Neural progenitor cell (in vitro differentiated cells): ENCODE measurements at regions not wholly inside any gene's neighbourhood (a gene's known extent, or its start where the extent isn't known, plus 50 kb on each side); places are given as distances from the start of the nearest gene placed in this dataset.

Experiments used
- DNase-seq: peaks from one replicate; pipeline ENCODE4 v3.0.0-alpha.2; 2016; ENCODE audit warnings: low spot score
- H2AFZ ChIP-seq: fragments of 200-600 bp; sonication (generic); replicated peaks from 2 replicates; pipeline ENCODE4 v1.6.1; 2016; ENCODE audit warnings: antibody characterized with exemption
- H3F3A ChIP-seq: fragments of 200-600 bp; sonication (generic); 2 replicates; pipeline ENCODE4 v1.6.1; 2016; ENCODE audit warnings: antibody characterized with exemption, low read depth
- H3K27ac ChIP-seq: fragments of 200-600 bp; sonication (generic); 2 replicates; pipeline ENCODE4 v1.5.1; 2016; ENCODE audit warnings: mild to moderate bottlenecking
- H3K27me3 ChIP-seq: fragments of 200-600 bp; sonication (generic); 2 replicates; pipeline ENCODE4 v1.6.1; 2016; ENCODE audit warnings: mild to moderate bottlenecking, moderate library complexity
- H3K36me3 ChIP-seq: fragments of 200-600 bp; sonication (generic); 2 replicates; pipeline ENCODE4 v1.5.1; 2016
- H3K4me1 ChIP-seq: fragments of 200-600 bp; sonication (generic); 2 replicates; pipeline ENCODE4 v1.6.1; 2016; ENCODE audit warnings: mixed run types
- H3K4me2 ChIP-seq: fragments of 200-600 bp; sonication (generic); 2 replicates; pipeline ENCODE4 v1.6.1; 2016
- H3K4me3 ChIP-seq: fragments of 200-600 bp; sonication (generic); 2 replicates; pipeline ENCODE4 v1.5.1; 2016
- H3K79me2 ChIP-seq: fragments of 200-600 bp; sonication (generic); 2 replicates; pipeline ENCODE4 v1.6.1; 2016; ENCODE audit warnings: low read depth
- H3K9ac ChIP-seq: fragments of 200-600 bp; sonication (generic); 2 replicates; pipeline ENCODE4 v1.6.1; 2016
- H3K9me3 ChIP-seq: fragments of 200-600 bp; sonication (generic); 2 replicates; pipeline ENCODE4 v1.5.1; 2016; ENCODE audit warnings: low read depth
- H4K20me1 ChIP-seq: fragments of 200-600 bp; sonication (generic); 2 replicates; pipeline ENCODE4 v1.6.1; 2016; ENCODE audit warnings: low read depth
- H3K27ac Mint-ChIP-seq: 3 replicates; pipeline ENCODE4 v1.8.0; 2021; ENCODE audit warnings: mixed read lengths
- H3K27me3 Mint-ChIP-seq: 2 replicates; pipeline ENCODE4 v1.8.0; 2022; ENCODE audit warnings: low read depth, mild to moderate bottlenecking, inconsistent platforms, moderate library complexity, mixed read lengths; ENCODE audit not compliant: insufficient read depth
- H3K36me3 Mint-ChIP-seq: 3 replicates; pipeline ENCODE4 v1.8.0; 2021; ENCODE audit warnings: mixed read lengths
- H3K4me1 Mint-ChIP-seq: 3 replicates; pipeline ENCODE4 v1.8.0; 2021; ENCODE audit warnings: mixed read lengths
- H3K4me3 Mint-ChIP-seq: 3 replicates; pipeline ENCODE4 v1.8.0; 2021; ENCODE audit warnings: mild to moderate bottlenecking, moderate library complexity, mixed read lengths
- H3K9me3 Mint-ChIP-seq: 3 replicates; pipeline ENCODE4 v1.8.0; 2020; ENCODE audit warnings: mixed read lengths
- CTCF ChIP-seq: fragments of 200-600 bp; sonication (generic); IDR thresholded peaks from 2 replicates; pipeline ENCODE4 v1.5.1; 2017; ENCODE audit warnings: antibody characterized with exemption, mild to moderate bottlenecking
- EZH2 ChIP-seq: fragments of 200-600 bp; sonication (generic); IDR thresholded peaks from 2 replicates; pipeline ENCODE4 v1.6.1; 2017; ENCODE audit warnings: antibody characterized with exemption, mild to moderate bottlenecking, moderate library complexity
- EZH2phosphoT487 ChIP-seq: fragments of 200-600 bp; sonication (generic); IDR thresholded peaks from 2 replicates; pipeline ENCODE4 v1.6.1; 2017; ENCODE audit warnings: antibody characterized with exemption

DNA sequence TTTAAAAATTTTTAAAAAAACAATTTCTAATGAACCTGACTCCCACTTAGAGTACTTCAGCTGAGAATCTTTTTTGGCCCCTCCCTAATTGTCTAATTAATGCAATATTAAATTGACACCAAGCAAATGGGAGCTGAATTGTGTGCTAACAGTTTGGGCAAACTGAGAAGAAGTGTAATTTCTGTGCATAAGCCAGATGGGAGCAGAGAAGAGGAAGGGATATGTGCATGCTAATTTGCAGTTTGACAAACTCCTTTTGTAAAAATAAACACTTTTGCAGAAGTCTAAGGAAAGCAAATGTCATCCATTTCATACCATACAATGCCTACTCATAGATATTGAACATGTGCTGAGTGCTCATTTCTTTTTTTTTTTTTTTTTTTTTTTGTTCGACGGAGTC is 332.0 kb downstream of the CYRIA start:
- H3K27ac ChIP-seq: no peak overlapping the region
- H3K9me3 Mint-ChIP-seq: peaks cover 7% of the 10 kb centered on the region
- no peak overlapping the region for H3K4me3 Mint-ChIP-seq
- no peak overlapping the region for H2AFZ ChIP-seq
- H3K79me2 ChIP-seq: no peaks in the 10 kb centered on the region
- H3K27me3 ChIP-seq: no peaks in the 10 kb centered on the region
- peaks cover 58% of the 10 kb centered on the region for H3K4me1 ChIP-seq
- peaks cover 64% of the 10 kb centered on the region for H3K4me1 Mint-ChIP-seq
- no peak overlapping the region for H3K4me3 ChIP-seq
- TF ChIP-seq EZH2phosphoT487: no peak
- TF ChIP-seq CTCF: no peak
- no peak for TF ChIP-seq EZH2
- peaks cover 9% of the 10 kb centered on the region for H3K27me3 Mint-ChIP-seq
- H3K9ac ChIP-seq: no peak overlapping the region
- H4K20me1 ChIP-seq: no peaks in the 10 kb centered on the region
- H3K36me3 Mint-ChIP-seq: peaks cover 4% of the 10 kb centered on the region
- H3K36me3 ChIP-seq: no peaks in the 10 kb centered on the region
- H3K4me2 ChIP-seq: no peak overlapping the region
- DNase-seq: no peak
- H3F3A ChIP-seq: peaks cover 33% of the 10 kb centered on the region
- H3K9me3 ChIP-seq: no peaks in the 10 kb centered on the region
- H3K27ac Mint-ChIP-seq: no peak overlapping the region

GRCh38 chr2:16332681-16333557 is 332.7 kb downstream of the CYRIA start:
- Histone ChIP-seq H3K27ac (no peak overlapping the region), H4K20me1 (no peaks in the 10 kb centered on the region), H2AFZ (no peak overlapping the region), H3K4me1 (peaks cover 58% of the 10 kb centered on the region), H3K4me2 (peak overlapping the region; percentile 31), H3K27me3 (no peaks in the 10 kb centered on the region), H3K79me2 (no peaks in the 10 kb centered on the region), H3K9ac (no peak overlapping the region), H3K36me3 (no peaks in the 10 kb centered on the region), H3K4me3 (no peak overlapping the region), H3F3A (peaks cover 33% of the 10 kb centered on the region), H3K9me3 (no peaks in the 10 kb centered on the region)
- Mint-ChIP-seq H3K36me3 (no peaks in the 10 kb centered on the region), H3K4me3 (no peak overlapping the region), H3K27me3 (peaks cover 4% of the 10 kb centered on the region), H3K9me3 (peaks cover 2% of the 10 kb centered on the region), H3K4me1 (peaks cover 70% of the 10 kb centered on the region), H3K27ac (no peak overlapping the region)
- TF ChIP-seq EZH2phosphoT487 (no peak), CTCF (no peak), EZH2 (no peak)
- no peak for DNase-seq

DNA sequence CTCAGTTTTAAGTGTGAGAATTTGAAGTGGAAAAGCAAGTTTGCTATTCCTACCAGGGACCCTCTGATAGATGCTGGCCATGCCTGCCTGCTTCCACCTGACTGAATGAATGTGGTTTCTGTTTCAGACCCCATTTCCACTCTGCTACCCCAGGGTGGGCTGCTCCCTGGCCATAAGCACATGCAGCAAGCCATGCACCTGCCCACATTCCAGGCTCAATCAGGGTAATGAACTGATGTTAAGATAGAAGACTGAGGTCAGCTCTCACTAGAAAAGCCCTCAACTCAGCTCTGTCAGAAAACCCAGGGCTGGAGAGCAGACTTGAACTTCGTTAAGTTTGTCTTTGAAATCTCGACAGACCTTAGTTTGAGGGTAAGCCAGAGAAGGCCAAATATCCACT is 333.9 kb downstream of the CYRIA start:
- Histone ChIP-seq H3K9ac (no peak overlapping the region), H3K79me2 (no peaks in the 10 kb centered on the region), H3K4me3 (no peak overlapping the region), H2AFZ (no peak overlapping the region), H3K4me2 (peak overlapping the region; percentile 68), H3K27me3 (no peaks in the 10 kb centered on the region), H3K27ac (no peak overlapping the region), H3K9me3 (no peaks in the 10 kb centered on the region), H4K20me1 (no peaks in the 10 kb centered on the region), H3F3A (peaks cover 35% of the 10 kb centered on the region), H3K36me3 (no peaks in the 10 kb centered on the region), H3K4me1 (peaks cover 65% of the 10 kb centered on the region)
- no peak overlapping the region for H3K27ac Mint-ChIP-seq
- no peaks in the 10 kb centered on the region for H3K9me3 Mint-ChIP-seq
- no peak overlapping the region for H3K4me3 Mint-ChIP-seq
- TF ChIP-seq EZH2 (no peak), EZH2phosphoT487 (no peak), CTCF (no peak)
- no peak for DNase-seq
- peaks cover 2% of the 10 kb centered on the region for H3K27me3 Mint-ChIP-seq
- no peaks in the 10 kb centered on the region for H3K36me3 Mint-ChIP-seq
- peaks cover 73% of the 10 kb centered on the region for H3K4me1 Mint-ChIP-seq
